Astrocyte of the cerebellum (primary cell): ENCODE measurements at regions not wholly inside any gene's neighbourhood (a gene's known extent, or its start where the extent isn't known, plus 50 kb on each side); places are given as distances from the start of the nearest gene placed in this dataset.
"Not testable (repeated sequence)": the region's sequence is repeated elsewhere in the genome, so short reads cannot be mapped to it uniquely, and the experiment has no call there.

Experiments
- DNase-seq: peaks from one replicate; pipeline ENCODE4 v3.0.0-alpha.2; 2011; ENCODE audit warnings: low read depth
- H3K4me3 ChIP-seq: 2 replicates; pipeline ENCODE4 v1.5.1; 2011; ENCODE audit warnings: mild to moderate bottlenecking, low read depth, low read length, moderate library complexity
- in situ Hi-C: cut with HindIII; loops from 2 replicates; pipeline ENCODE4 v1.10.0; 2017; ENCODE audit warnings: low sequenced_read_pairs
- TF ChIP-seq, protein P1 (sequence below): IDR thresholded peaks from 2 replicates; pipeline ENCODE4 v1.5.1; 2012; ENCODE audit warnings: low read length, low read depth, moderate library complexity, mild to moderate bottlenecking; ENCODE audit errors: missing control alignments

- in situ Hi-C loops, result no loop called here
- no peak overlapping the region for H3K4me3 ChIP-seq
- DNase-seq, result no peak
- TF ChIP-seq, protein P1, sequence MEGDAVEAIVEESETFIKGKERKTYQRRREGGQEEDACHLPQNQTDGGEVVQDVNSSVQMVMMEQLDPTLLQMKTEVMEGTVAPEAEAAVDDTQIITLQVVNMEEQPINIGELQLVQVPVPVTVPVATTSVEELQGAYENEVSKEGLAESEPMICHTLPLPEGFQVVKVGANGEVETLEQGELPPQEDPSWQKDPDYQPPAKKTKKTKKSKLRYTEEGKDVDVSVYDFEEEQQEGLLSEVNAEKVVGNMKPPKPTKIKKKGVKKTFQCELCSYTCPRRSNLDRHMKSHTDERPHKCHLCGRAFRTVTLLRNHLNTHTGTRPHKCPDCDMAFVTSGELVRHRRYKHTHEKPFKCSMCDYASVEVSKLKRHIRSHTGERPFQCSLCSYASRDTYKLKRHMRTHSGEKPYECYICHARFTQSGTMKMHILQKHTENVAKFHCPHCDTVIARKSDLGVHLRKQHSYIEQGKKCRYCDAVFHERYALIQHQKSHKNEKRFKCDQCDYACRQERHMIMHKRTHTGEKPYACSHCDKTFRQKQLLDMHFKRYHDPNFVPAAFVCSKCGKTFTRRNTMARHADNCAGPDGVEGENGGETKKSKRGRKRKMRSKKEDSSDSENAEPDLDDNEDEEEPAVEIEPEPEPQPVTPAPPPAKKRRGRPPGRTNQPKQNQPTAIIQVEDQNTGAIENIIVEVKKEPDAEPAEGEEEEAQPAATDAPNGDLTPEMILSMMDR, result no peak
Observed at GRCh38 chrX:41002026-41002425, 83.2 kb upstream of the USP9X start.

DNA sequence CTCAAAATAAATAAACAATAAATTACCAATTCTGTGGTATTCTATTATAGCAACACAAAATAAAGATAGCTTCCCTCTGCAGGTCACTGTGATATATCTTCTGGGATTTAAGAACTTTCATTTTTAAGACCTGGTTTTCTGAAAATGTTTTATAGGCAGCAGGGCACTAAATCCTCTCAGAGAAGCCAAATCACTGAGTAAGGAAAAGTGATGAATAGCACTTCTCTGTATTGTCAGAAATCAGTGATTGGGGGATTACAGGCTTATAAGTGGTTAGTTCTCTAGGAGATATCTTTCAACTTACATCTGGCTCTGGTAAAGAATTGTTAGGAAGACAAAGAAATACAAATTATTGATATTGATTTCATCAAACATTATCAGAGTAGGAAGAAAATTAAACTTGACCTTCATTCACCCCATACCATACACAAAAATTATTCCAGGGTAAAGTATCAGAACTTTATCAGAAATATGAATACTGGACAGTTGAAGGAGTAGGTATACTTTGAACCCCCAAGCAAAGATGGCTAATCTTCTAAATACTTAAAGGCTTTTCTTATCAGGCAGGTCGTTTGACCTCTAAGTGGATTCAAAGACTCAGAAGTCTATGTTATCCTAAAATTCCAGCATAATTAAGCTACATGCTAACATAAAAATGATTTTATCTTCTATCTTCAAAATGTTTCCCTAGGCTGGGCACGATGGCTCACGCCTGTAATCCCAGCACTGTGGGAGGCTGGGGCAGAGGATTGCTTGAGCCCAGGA is 81.6 kb upstream of the USP9X start:
- in situ Hi-C loops, result no loop called here
- TF ChIP-seq, protein P1, result no peak
- no peak for DNase-seq
- H3K4me3 ChIP-seq, result no peak overlapping the region

- no peak for DNase-seq
- TF ChIP-seq, protein P1, result no peak
- in situ Hi-C loops, result no loop called here
- no peak overlapping the region for H3K4me3 ChIP-seq
Observed at GRCh38 chrX:41005445-41005992, 79.7 kb upstream of the USP9X start.

- H3K4me3 ChIP-seq, result peak overlapping the region; percentile 16
- DNase-seq, result peak; percentile 66
- in situ Hi-C loops, result no loop called here
- TF ChIP-seq, protein P1, result peak; percentile 22
Observed at GRCh38 chrX:41009850-41010846, 75.1 kb upstream of the USP9X start.

DNA sequence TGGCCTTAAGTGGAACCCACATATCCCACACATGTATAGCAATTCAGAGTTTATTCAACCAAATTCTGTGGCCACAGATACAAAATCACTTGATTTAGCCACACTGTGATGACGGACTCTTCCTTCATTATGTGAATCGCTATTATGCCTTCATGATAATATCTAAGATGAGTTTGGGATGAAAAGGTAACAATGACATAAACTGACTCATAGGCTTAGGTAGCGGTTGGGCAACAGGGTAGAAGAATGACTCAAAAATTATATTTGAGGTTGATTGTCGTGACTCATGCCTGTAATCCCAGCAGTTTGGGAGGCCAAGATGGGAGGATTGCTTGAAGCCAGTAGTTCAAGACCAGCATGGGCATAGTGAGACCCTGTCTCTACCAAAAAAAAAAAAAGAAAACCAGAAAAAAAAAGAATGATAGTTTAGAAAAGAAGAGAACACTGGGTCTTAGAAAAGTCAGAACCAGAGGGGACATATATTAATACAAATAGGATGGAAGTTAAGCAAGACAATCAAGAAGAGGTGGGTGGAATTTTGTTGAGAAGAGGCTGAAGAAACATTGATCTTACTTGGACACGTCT is 70.4 kb upstream of the USP9X start:
- H3K4me3 ChIP-seq, result no peak overlapping the region
- in situ Hi-C loops, result no loop called here
- no peak for DNase-seq

GRCh38 chrX:41017785-41018184 is 67.5 kb upstream of the USP9X start:
- in situ Hi-C loops, DNase-seq, H3K4me3 ChIP-seq: not testable (repeated sequence)

More for the DNA sequence above, 70.4 kb upstream of the USP9X start:
- TF ChIP-seq, protein P1, result no peak

DNA sequence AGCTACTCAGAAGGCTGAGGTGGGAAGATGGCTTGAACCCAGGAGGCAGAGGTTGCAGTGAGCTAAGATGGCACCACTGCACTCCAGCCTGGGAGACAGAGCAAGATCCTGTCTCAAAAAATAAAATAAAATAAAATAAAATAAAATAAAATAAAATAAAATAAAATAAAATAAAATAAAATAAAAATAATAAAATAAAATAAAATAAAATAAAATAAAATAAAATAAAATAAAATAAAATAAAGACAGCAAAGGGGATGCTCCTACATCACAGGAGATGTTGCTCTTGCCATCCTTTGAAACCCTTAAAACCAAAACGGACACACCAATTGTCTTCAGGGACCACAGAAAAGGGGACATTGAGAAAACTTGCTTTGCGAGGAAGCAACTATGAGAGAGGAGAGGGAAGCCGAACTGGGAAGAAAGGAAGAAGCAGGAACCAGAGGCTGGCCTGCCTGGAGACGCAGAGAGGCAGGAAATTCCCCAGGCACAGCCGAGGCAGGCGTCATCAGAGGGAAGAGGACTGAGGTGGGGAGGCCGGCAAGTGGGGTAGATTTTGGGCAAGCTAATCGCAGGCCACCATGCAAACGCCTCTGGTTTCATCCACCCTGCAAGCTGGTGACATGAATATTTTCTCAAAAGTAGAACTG is 66.7 kb upstream of the USP9X start:
- in situ Hi-C loops, H3K4me3 ChIP-seq, DNase-seq: not testable (repeated sequence)
